ENCODE measurements at regions not wholly inside any gene's neighbourhood (a gene's known extent, or its start where the extent isn't known, plus 50 kb on each side); places are given as distances from the start of the nearest gene placed in this dataset.

DNA sequence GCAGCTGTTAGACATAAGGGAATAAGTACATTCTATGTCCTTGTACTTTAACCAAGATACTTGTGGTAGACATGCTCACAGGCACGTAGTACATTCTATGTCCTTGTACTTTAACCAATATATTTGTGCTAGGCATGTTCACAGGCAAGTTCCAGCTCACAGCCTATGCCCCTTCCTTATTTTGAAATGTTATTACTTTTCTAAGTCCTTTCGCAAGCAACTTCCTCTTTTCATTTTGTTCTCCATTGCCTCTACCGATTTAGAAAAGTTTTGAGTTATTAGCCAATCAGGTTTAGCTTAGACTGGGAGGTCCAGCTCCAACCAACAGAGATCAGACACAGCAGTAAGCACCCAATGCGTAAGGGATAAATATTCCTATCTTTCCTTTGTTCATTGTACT lies 60.1 kb upstream of the NUDT7 start:
- no peak for DNase-seq (ENCODE audit: low read depth)

DNA sequence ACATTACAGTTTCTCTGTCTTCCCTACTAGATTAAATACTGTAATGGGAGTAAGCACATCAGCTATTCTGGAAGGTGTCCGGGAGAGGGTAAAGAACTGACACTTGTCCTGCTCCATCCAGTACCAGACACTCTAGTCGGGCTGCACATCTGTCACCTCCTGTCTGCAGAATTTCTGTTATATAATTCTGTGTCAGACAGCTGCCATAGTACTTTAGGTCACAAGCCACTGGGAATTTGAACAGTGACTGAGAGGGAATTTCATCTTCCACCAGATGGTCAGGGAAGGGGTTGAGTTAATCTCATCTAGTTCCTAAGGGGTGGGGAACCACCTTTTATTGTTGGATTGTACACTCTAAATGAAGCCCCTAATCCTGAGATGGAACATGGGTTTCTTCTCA lies 58.6 kb upstream of the NUDT7 start:
- no peak for DNase-seq (ENCODE audit: low read depth)

DNA sequence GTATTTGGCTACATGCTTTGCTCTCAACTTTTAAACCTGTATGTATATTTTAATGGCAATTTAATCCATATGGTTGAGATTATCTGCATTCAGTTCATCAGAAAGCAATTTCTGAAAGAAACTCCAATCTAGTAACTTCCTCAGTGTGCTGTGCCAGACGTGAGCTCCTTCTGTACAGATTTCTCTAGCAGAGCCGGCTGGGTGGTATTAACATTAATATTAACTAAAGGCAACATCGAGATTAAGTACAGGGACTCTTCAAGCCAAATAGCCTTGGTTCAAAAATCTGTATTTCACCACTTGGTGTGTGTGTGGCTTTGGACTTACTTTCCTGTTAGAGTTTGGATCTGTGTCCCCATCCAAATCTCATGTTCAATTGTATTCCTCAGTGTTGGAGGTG lies 55.5 kb upstream of the NUDT7 start:
- no peak for DNase-seq (ENCODE audit: low read depth)

DNA sequence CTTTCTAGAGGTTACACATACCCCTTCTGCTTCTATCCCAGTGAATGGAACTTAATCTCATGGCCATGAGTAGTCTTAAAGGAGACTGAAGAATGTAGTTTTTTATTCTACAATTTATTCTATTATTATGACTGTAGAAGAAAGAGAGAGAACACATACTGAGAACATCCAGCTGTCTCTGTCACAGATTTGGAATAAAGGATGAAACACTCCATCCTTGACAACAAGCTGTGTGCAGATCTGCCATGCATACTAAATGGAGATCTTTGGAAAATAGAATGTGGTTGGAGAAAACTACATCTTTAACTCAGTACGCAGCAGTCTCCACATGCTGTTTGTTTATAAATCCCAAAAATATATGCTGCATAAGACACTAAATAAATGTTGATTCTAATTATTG lies 54.1 kb upstream of the NUDT7 start:
- no peak for DNase-seq (ENCODE audit: low read depth)

DNA sequence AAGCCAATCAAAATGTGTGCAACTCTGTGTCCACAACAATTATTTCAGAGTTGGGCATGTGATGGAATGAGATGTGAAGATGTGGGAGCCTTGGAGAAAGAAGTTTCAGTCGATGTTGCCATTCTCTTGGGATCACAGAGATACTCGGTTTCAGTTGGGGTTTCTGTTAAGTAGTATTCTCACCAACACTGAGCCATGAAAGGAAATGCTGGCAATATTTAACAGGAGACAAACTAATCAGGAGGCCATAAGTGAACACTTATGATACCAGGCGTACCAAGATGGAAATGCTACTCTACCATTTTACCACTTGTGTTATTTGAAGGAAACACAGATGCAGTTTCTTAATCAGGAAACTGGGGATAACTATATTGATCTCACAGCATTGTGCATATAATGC lies 53.3 kb upstream of the NUDT7 start:
- no peak for DNase-seq (ENCODE audit: low read depth)
